Stimulated activated CD4-positive, alpha-beta T cell treated with anti-CD3 and anti-CD28 coated beads, Interleukin-1b, Interleukin-23, amount 100 ng/mL, for 24 hours (primary cell): ENCODE measurements at regions not wholly inside any gene's neighbourhood (a gene's known extent, or its start where the extent isn't known, plus 50 kb on each side); places are given as distances from the start of the nearest gene placed in this dataset.
A peak's percentile ranks its signal among the peaks of the same experiment; 100 is the strongest.
"Not testable (repeated sequence)": the region's sequence is repeated elsewhere in the genome, so short reads cannot be mapped to it uniquely, and the experiment has no call there.

Experiments used
- DNase-seq, 4 experiments: peaks; one replicate each; pipeline ENCODE4 v3.0.0-alpha.2; 2020; ENCODE audit warnings: low read depth in 4 of 4, low spot score in 1 of 4

GRCh38 chr12:104906695-104907094 is 51.4 kb downstream of the SLC41A2 start:
- DNase-seq = no peak

- DNase-seq = not testable (repeated sequence)
Measured at GRCh38 chr12:104905446-104905845, 52.6 kb downstream of the SLC41A2 start.

- no peak for DNase-seq
Measured at GRCh38 chr12:104903648-104904423, 54.3 kb downstream of the SLC41A2 start.

GRCh38 chr12:104902125-104902524 is 56.0 kb downstream of the SLC41A2 start:
- no peak for DNase-seq

GRCh38 chr12:104896710-104897109 is 61.4 kb downstream of the SLC41A2 start:
- no peak for DNase-seq

- no peak for DNase-seq
Measured at GRCh38 chr12:104896146-104896545, 61.9 kb downstream of the SLC41A2 start.

- no peak for DNase-seq
Measured at GRCh38 chr12:104895415-104895814, 62.7 kb downstream of the SLC41A2 start.

- DNase-seq = peak in 2 of 4 experiments; percentile 0 to 1
Measured at GRCh38 chr12:104890476-104891096, 67.5 kb downstream of the SLC41A2 start.

GRCh38 chr12:104889735-104890134 is 68.4 kb downstream of the SLC41A2 start:
- no peak for DNase-seq

- DNase-seq = no peak
Measured at GRCh38 chr12:104888892-104889291, 69.2 kb downstream of the SLC41A2 start.

- DNase-seq = no peak
Measured at GRCh38 chr12:104888481-104888880, 69.6 kb downstream of the SLC41A2 start.

- DNase-seq = no peak
Measured at GRCh38 chr12:104887452-104887851, 70.6 kb downstream of the SLC41A2 start.

- no peak for DNase-seq
Measured at GRCh38 chr12:104886418-104887401, 71.4 kb downstream of the SLC41A2 start.

- DNase-seq = not testable (repeated sequence)
Measured at GRCh38 chr12:104878858-104879257, 79.2 kb downstream of the SLC41A2 start.

GRCh38 chr12:104877103-104877705 is 80.9 kb downstream of the SLC41A2 start:
- DNase-seq = no peak

- DNase-seq = no peak
Measured at GRCh38 chr12:104873374-104873773, 84.7 kb downstream of the SLC41A2 start.

GRCh38 chr12:104870797-104871196 is 87.3 kb downstream of the SLC41A2 start:
- no peak for DNase-seq

GRCh38 chr12:104866291-104866690 is 91.8 kb downstream of the SLC41A2 start:
- no peak for DNase-seq

- no peak for DNase-seq
Measured at GRCh38 chr12:104865080-104865479, 93.0 kb downstream of the SLC41A2 start.

- no peak for DNase-seq
Measured at GRCh38 chr12:104864668-104865067, 93.4 kb downstream of the SLC41A2 start.
